ENCODE measurements at regions not wholly inside any gene's neighbourhood (a gene's known extent, or its start where the extent isn't known, plus 50 kb on each side); places are given as distances from the start of the nearest gene placed in this dataset.

GRCh38 chr5:118015511-118015910 is 972.8 kb downstream of the DTWD2 start:
- TF ChIP-seq POLR2AphosphoS5 (IDR thresholded peaks at IDR 0.05; ENCODE audit: low read depth, low read length) (no peak), POLR2A (IDR thresholded peaks at IDR 0.05; ENCODE audit: low read depth, low read length) (no peak), TAF1 (IDR thresholded peaks at IDR 0.05; ENCODE audit: low read depth, low read length) (no peak), SPI1 (IDR thresholded peaks at IDR 0.05; ENCODE audit: low read depth, low read length) (no peak)
